Mesenchymal stem cell (in vitro differentiated cells and primary cell): ENCODE measurements at regions not wholly inside any gene's neighbourhood (a gene's known extent, or its start where the extent isn't known, plus 50 kb on each side); places are given as distances from the start of the nearest gene placed in this dataset.
A peak's percentile ranks its signal among the peaks of the same experiment; 100 is the strongest.

Experiments used
- DNase-seq: peaks from one replicate; pipeline ENCODE4 v3.0.0-alpha.2; 2013
- H2AFZ ChIP-seq: one replicate; pipeline ENCODE4 v1.6.1; 2013; ENCODE audit warnings: low read depth, mild to moderate bottlenecking, control low read depth, inconsistent platforms, low read length, moderate library complexity
- H2AK5ac ChIP-seq: 2 replicates; pipeline ENCODE4 v1.6.1; 2013; ENCODE audit warnings: low read length, moderate library complexity, mild to moderate bottlenecking, inconsistent platforms; ENCODE audit not compliant: severe bottlenecking
- H2BK120ac ChIP-seq: one replicate; pipeline ENCODE4 v1.6.1; 2013; ENCODE audit warnings: low read depth, mild to moderate bottlenecking, inconsistent platforms, low read length, moderate library complexity
- H2BK12ac ChIP-seq, 2 experiments: one replicate each; pipeline ENCODE4 v1.6.1; 2013; ENCODE audit warnings: inconsistent platforms in 2 of 2, low read length in 2 of 2, mild to moderate bottlenecking in 2 of 2, moderate library complexity in 2 of 2, control low read depth in 1 of 2
- H2BK15ac ChIP-seq: one replicate; pipeline ENCODE4 v1.6.1; 2013; ENCODE audit warnings: mild to moderate bottlenecking, low read depth, inconsistent platforms; ENCODE audit not compliant: poor library complexity, severe bottlenecking
- H2BK5ac ChIP-seq: 2 replicates; pipeline ENCODE4 v1.6.1; 2013; ENCODE audit warnings: low read depth, mild to moderate bottlenecking, low read length, control low read depth, inconsistent platforms; ENCODE audit not compliant: poor library complexity, severe bottlenecking
- H3K14ac ChIP-seq, 2 experiments: one replicate each; pipeline ENCODE4 v1.6.1; 2013; ENCODE audit warnings: inconsistent platforms in 2 of 2, low read length in 2 of 2, control low read depth in 1 of 2, mild to moderate bottlenecking in 1 of 2, moderate library complexity in 1 of 2
- H3K18ac ChIP-seq, 2 experiments: one replicate each; pipeline ENCODE4 v1.6.1; 2013; ENCODE audit warnings: inconsistent platforms in 2 of 2, low read length in 2 of 2, control low read depth in 1 of 2, low read depth in 1 of 2, mild to moderate bottlenecking in 1 of 2
- H3K23ac ChIP-seq, 2 experiments: one replicate each; pipeline ENCODE4 v1.6.1; 2013; ENCODE audit warnings: inconsistent platforms in 2 of 2, low read length in 2 of 2, mild to moderate bottlenecking in 2 of 2, moderate library complexity in 2 of 2, control low read depth in 1 of 2
- H3K27ac ChIP-seq: 2 replicates; pipeline ENCODE4 v1.5.1; 2013; ENCODE audit warnings: mild to moderate bottlenecking, moderate library complexity, low read length, control low read depth, inconsistent platforms; ENCODE audit not compliant: poor library complexity, severe bottlenecking
- H3K27me3 ChIP-seq, 2 experiments: 2 replicates each; pipeline versions ENCODE4 v1.6.1 to v1.7.0; 2013; ENCODE audit warnings: low read length in 2 of 2, mild to moderate bottlenecking in 2 of 2, moderate library complexity in 2 of 2, control low read depth in 1 of 2, inconsistent platforms in 1 of 2; ENCODE audit not compliant: control insufficient read depth in 1 of 2, insufficient read depth in 1 of 2
- H3K36me3 ChIP-seq, 2 experiments: 2 replicates each; pipeline versions ENCODE4 v1.6.1 to v1.7.0; 2013; ENCODE audit warnings: low read length in 2 of 2, control low read depth in 1 of 2, inconsistent platforms in 1 of 2, low read depth in 1 of 2, mild to moderate bottlenecking in 1 of 2; ENCODE audit not compliant: insufficient read depth in 2 of 2, control insufficient read depth in 1 of 2
- H3K4ac ChIP-seq, 2 experiments: one replicate each; pipeline ENCODE4 v1.6.1; 2013; ENCODE audit warnings: inconsistent platforms in 2 of 2, low read length in 2 of 2, mild to moderate bottlenecking in 2 of 2, moderate library complexity in 2 of 2, control low read depth in 1 of 2, low read depth in 1 of 2
- H3K4me1 ChIP-seq: 2 replicates; pipeline ENCODE4 v1.6.1; 2013; ENCODE audit warnings: low read depth, low read length, control low read depth; ENCODE audit not compliant: control insufficient read depth, insufficient read depth
- H3K4me2 ChIP-seq: 2 replicates; pipeline ENCODE4 v1.6.1; 2013; ENCODE audit warnings: low read length, mild to moderate bottlenecking, inconsistent platforms; ENCODE audit not compliant: poor library complexity, severe bottlenecking
- H3K4me3 ChIP-seq, 2 experiments: 2 replicates each; pipeline versions ENCODE4 v1.5.1 to v1.7.0; 2013; ENCODE audit warnings: low read length in 2 of 2, mild to moderate bottlenecking in 2 of 2, control low read depth in 1 of 2, low read depth in 1 of 2; ENCODE audit not compliant: insufficient read depth in 1 of 2
- H3K79me1 ChIP-seq: replicated peaks from 2 replicates; pipeline ENCODE4 v1.6.1; 2013; ENCODE audit warnings: mild to moderate bottlenecking, control low read depth, low read length, inconsistent platforms; ENCODE audit not compliant: poor library complexity, severe bottlenecking
- H3K9ac ChIP-seq: 2 replicates; pipeline ENCODE4 v1.7.0; 2013; ENCODE audit warnings: mild to moderate bottlenecking, low read length, moderate library complexity
- H3K9me3 ChIP-seq: 2 replicates; pipeline ENCODE4 v1.7.0; 2013; ENCODE audit warnings: mild to moderate bottlenecking, low read length; ENCODE audit not compliant: control insufficient read depth
- H4K8ac ChIP-seq: one replicate; pipeline ENCODE4 v1.6.1; 2013; ENCODE audit warnings: inconsistent platforms, mild to moderate bottlenecking, low read length, moderate library complexity
- H4K91ac ChIP-seq: one replicate; pipeline ENCODE4 v1.6.1; 2013; ENCODE audit warnings: mild to moderate bottlenecking, low read length, inconsistent platforms
- WGBS: methylation state at CpG from one replicate; pipeline ENCODE4 v1.1.7; 2013; ENCODE audit warnings: mixed read lengths; 5-methylcytosine and 5-hydroxymethylcytosine counted together

GRCh38 chr12:58295268-58295667, 353.9 kb downstream of the ATP23 start:
- Histone ChIP-seq H4K91ac (no peak overlapping the region), H3K23ac (no peak overlapping the region), H2BK12ac (no peak overlapping the region), H2AFZ (no peak overlapping the region), H3K4me3 (no peak overlapping the region), H3K18ac (no peak overlapping the region), H3K27me3 (no peaks in the 10 kb centered on the region), H2AK5ac (no peak overlapping the region), H3K36me3 (no peaks in the 10 kb centered on the region), H3K9me3 (no peaks in the 10 kb centered on the region), H3K4me1 (no peaks in the 10 kb centered on the region), H3K4me2 (no peak overlapping the region), H3K14ac (no peak overlapping the region), H3K9ac (no peak overlapping the region), H2BK15ac (no peak overlapping the region), H3K4ac (no peak overlapping the region), H2BK5ac (no peak overlapping the region), H4K8ac (no peak overlapping the region), H3K79me1 (no peaks in the 10 kb centered on the region), H2BK120ac (no peak overlapping the region), H3K27ac (no peak overlapping the region)
- no peak for DNase-seq
- WGBS, result 100% methylated on average over 1 of the region's 1 CpG

GRCh38 chr12:58296863-58297262, 355.5 kb downstream of the ATP23 start:
- H2AFZ ChIP-seq, result no peak overlapping the region
- no peak overlapping the region for H3K4me2 ChIP-seq
- H2BK12ac ChIP-seq, result no peak overlapping the region
- H3K27ac ChIP-seq, result no peak overlapping the region
- H3K36me3 ChIP-seq, result no peaks in the 10 kb centered on the region
- H3K4me3 ChIP-seq, result no peak overlapping the region
- H4K91ac ChIP-seq, result no peak overlapping the region
- no peak overlapping the region for H2AK5ac ChIP-seq
- DNase-seq, result no peak
- H3K79me1 ChIP-seq, result no peaks in the 10 kb centered on the region
- H2BK120ac ChIP-seq, result no peak overlapping the region
- H4K8ac ChIP-seq, result no peak overlapping the region
- H2BK15ac ChIP-seq, result no peak overlapping the region
- H3K27me3 ChIP-seq, result no peaks in the 10 kb centered on the region
- no peaks in the 10 kb centered on the region for H3K4me1 ChIP-seq
- H3K9ac ChIP-seq, result no peak overlapping the region
- H3K14ac ChIP-seq, result no peak overlapping the region
- no peak overlapping the region for H2BK5ac ChIP-seq
- H3K9me3 ChIP-seq, result no peaks in the 10 kb centered on the region
- no peak overlapping the region for H3K23ac ChIP-seq
- 46% methylated on average over 3 of the region's 4 CpGs for WGBS
- H3K4ac ChIP-seq, result no peak overlapping the region
- H3K18ac ChIP-seq, result no peak overlapping the region

- Histone ChIP-seq H4K91ac (no peak overlapping the region), H3K9me3 (no peaks in the 10 kb centered on the region), H2AK5ac (no peak overlapping the region), H3K4me1 (no peaks in the 10 kb centered on the region), H3K27me3 (no peaks in the 10 kb centered on the region), H3K23ac (no peak overlapping the region), H3K27ac (no peak overlapping the region), H3K14ac (no peak overlapping the region), H2BK15ac (no peak overlapping the region), H2BK5ac (no peak overlapping the region), H3K4ac (no peak overlapping the region), H2BK120ac (no peak overlapping the region), H4K8ac (no peak overlapping the region), H2BK12ac (peak overlapping the region in 1 of 2 experiments; percentile 18), H3K36me3 (no peaks in the 10 kb centered on the region), H3K18ac (no peak overlapping the region), H3K9ac (no peak overlapping the region), H3K4me2 (no peak overlapping the region), H3K79me1 (no peaks in the 10 kb centered on the region), H3K4me3 (no peak overlapping the region), H2AFZ (no peak overlapping the region)
- 90% methylated on average over 5 of the region's 5 CpGs for WGBS
- no peak for DNase-seq
These were observed 357.4 kb downstream of the ATP23 start for GRCh38 chr12:58298803-58299202.

GRCh38 chr12:58299371-58299770, 358.0 kb downstream of the ATP23 start:
- Histone ChIP-seq H3K9ac (no peak overlapping the region), H3K14ac (no peak overlapping the region), H2BK120ac (no peak overlapping the region), H3K27me3 (no peaks in the 10 kb centered on the region), H4K91ac (no peak overlapping the region), H3K4me3 (no peak overlapping the region), H2AK5ac (no peak overlapping the region), H3K79me1 (no peaks in the 10 kb centered on the region), H3K23ac (no peak overlapping the region), H3K36me3 (no peaks in the 10 kb centered on the region), H3K9me3 (no peaks in the 10 kb centered on the region), H3K4ac (no peak overlapping the region), H2BK5ac (no peak overlapping the region), H3K4me1 (no peaks in the 10 kb centered on the region), H2BK15ac (no peak overlapping the region), H3K18ac (no peak overlapping the region), H3K4me2 (no peak overlapping the region), H2AFZ (no peak overlapping the region), H2BK12ac (no peak overlapping the region), H3K27ac (no peak overlapping the region), H4K8ac (no peak overlapping the region)
- DNase-seq, result no peak
